GM12891 (cell line): ENCODE measurements at regions not wholly inside any gene's neighbourhood (a gene's known extent, or its start where the extent isn't known, plus 50 kb on each side); places are given as distances from the start of the nearest gene placed in this dataset.

ENCODE experiments used
- PAX5 ChIP-seq: IDR thresholded peaks from 2 replicates; pipeline ENCODE4 v1.6.1; 2011; ENCODE audit warnings: low read length, moderate library complexity, mild to moderate bottlenecking; ENCODE audit not compliant: insufficient read depth, severe bottlenecking
- POLR2A ChIP-seq: IDR thresholded peaks from 2 replicates; pipeline ENCODE4 v1.6.1; 2011; ENCODE audit warnings: low read depth, low read length, control low read depth
- POLR2AphosphoS5 ChIP-seq: IDR thresholded peaks from 2 replicates; pipeline ENCODE4 v1.6.1; 2011; ENCODE audit warnings: low read depth, low read length, control low read depth

GRCh38 chr7:106755641-106756040 lies 94.7 kb upstream of the CCDC71L start:
- TF ChIP-seq POLR2A (no peak), PAX5 (no peak), POLR2AphosphoS5 (no peak)
